HAP-1 (cell line): ENCODE measurements at regions not wholly inside any gene's neighbourhood (a gene's known extent, or its start where the extent isn't known, plus 50 kb on each side); places are given as distances from the start of the nearest gene placed in this dataset.
"Not testable (repeated sequence)": the region's sequence is repeated elsewhere in the genome, so short reads cannot be mapped to it uniquely, and the experiment has no call there.

Experiments used
- DNase-seq, 2 experiments: peaks; one replicate each; pipeline ENCODE4 v3.0.0-alpha.2; 2016 to 2020; ENCODE audit warnings: low spot score in 2 of 2
- H3K27me3 ChIP-seq: fragments of 250-450 bp; sonication (Bioruptor Pico); 2 replicates; pipeline ENCODE4 v1.5.1; 2020; ENCODE audit warnings: low read depth, mild to moderate bottlenecking, moderate library complexity
- H3K36me3 ChIP-seq: fragments of 250-450 bp; sonication (Bioruptor Pico); replicated peaks from 2 replicates; pipeline ENCODE4 v1.5.1; 2020; ENCODE audit warnings: mild to moderate bottlenecking
- H3K4me1 ChIP-seq: fragments of 250-450 bp; sonication (Bioruptor Pico); 2 replicates; pipeline ENCODE4 v1.5.1; 2020; ENCODE audit warnings: mild to moderate bottlenecking
- H3K4me3 ChIP-seq: fragments of 250-450 bp; sonication (Bioruptor Pico); 2 replicates; pipeline ENCODE4 v1.5.1; 2020; ENCODE audit warnings: mild to moderate bottlenecking, moderate library complexity
- H3K9me3 ChIP-seq: fragments of 250-450 bp; sonication (Bioruptor Pico); 2 replicates; pipeline ENCODE4 v1.5.1; 2020; ENCODE audit warnings: mild to moderate bottlenecking, moderate library complexity
- in situ Hi-C: fragments of 300-500 bp; cut with MboI; formaldehyde crosslinking; loops from 3 replicates; pipeline ENCODE4 v1.14.3; 2020; ENCODE audit warnings: low sequenced_read_pairs, inconsistent platforms, mixed read lengths

DNA sequence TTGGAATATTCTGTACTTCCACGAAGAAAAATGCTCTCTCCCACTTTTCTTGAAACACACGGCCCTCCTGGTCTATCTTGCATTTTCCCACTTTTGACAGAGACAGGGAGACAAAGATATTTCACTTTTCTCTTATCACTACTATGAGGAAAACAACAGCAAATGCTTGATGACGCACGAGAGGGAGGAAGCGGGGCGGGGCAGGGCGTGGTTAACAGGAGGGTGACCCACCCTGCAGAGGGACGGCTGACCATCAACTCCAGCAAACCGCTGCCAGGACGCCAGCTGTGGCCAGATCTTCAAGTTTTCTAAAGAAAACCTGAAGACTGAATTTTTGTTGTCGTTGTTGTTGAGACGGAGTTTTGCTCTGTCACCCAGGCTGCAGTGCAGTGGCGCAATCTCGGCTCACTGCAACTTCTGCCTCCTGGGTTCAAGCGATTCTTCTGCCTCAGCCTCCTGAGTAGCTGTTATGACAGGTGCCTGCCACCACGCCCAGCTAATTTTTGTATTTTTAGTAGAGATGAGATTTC, 63.8 kb downstream of the NSUN5 start:
- H3K4me1 ChIP-seq, DNase-seq, H3K9me3 ChIP-seq, in situ Hi-C loops, H3K36me3 ChIP-seq, H3K4me3 ChIP-seq, H3K27me3 ChIP-seq: not testable (repeated sequence)

GRCh38 chr7:73234994-73235717, 73.5 kb downstream of the NSUN5 start:
- in situ Hi-C loops, result not testable (repeated sequence)
- DNase-seq, result peak in 1 of 2 experiments; percentile 95

DNA sequence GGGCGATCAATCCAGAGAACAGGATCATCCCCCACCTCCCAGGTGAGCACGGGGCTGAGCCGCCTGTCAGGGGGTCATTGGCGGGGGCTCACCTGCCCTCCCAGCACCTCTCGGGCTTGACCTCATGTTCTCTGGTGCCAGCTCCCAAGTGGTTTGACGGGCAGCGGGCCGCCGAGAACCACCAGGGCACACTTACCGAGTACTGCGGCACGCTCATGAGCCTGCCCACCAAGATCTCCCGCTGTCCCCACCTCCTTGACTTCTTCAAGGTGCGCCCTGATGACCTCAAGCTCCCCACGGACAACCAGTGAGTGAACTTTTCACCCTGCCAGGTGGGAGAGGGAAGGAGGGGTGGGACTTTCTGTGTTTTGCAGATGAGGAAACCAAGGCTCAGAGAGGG, 82.9 kb downstream of the NSUN5 start:
- DNase-seq, H3K9me3 ChIP-seq, H3K4me3 ChIP-seq, in situ Hi-C loops, H3K4me1 ChIP-seq, H3K36me3 ChIP-seq, H3K27me3 ChIP-seq: not testable (repeated sequence)

More at GRCh38 chr7:73234994-73235717, 73.5 kb downstream of the NSUN5 start:
- H3K36me3 ChIP-seq, H3K4me3 ChIP-seq, H3K4me1 ChIP-seq, H3K27me3 ChIP-seq, H3K9me3 ChIP-seq: not testable (repeated sequence)

GRCh38 chr7:73221724-73222123, 86.9 kb downstream of the NSUN5 start:
- DNase-seq, in situ Hi-C loops, H3K27me3 ChIP-seq, H3K4me1 ChIP-seq, H3K9me3 ChIP-seq, H3K4me3 ChIP-seq, H3K36me3 ChIP-seq: not testable (repeated sequence)

DNA sequence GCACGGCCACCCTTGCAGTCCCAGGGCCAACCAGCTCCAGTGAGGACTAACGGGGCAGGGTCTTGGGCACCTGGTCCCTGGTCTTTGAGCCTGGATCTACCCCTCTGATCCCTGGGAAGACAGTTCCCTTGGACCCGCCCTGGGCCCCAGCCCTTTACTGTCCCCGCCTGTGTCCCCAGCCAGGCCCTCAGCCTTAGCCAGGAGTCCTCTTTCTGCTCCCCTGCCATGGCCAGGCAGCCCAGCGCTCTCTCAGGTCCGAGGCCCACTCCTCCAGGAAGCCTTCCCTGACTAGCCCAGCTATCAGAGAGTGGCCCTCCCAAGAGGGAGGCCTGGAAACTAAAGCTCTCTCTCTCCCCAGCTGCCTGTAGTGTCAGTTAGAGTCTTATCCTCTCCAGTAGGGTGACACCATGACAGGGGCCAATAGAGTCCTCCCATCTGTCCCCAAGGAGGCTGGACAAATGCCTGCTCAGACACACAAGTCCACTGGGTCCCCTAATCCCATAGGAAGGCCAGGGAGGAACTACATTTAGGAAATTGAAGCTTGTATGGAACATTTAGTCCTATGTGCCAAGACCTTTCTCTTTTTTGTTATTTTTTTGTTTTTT, 87.8 kb downstream of the NSUN5 start:
- H3K9me3 ChIP-seq, H3K4me3 ChIP-seq, DNase-seq, H3K4me1 ChIP-seq, in situ Hi-C loops, H3K36me3 ChIP-seq, H3K27me3 ChIP-seq: not testable (repeated sequence)

DNA sequence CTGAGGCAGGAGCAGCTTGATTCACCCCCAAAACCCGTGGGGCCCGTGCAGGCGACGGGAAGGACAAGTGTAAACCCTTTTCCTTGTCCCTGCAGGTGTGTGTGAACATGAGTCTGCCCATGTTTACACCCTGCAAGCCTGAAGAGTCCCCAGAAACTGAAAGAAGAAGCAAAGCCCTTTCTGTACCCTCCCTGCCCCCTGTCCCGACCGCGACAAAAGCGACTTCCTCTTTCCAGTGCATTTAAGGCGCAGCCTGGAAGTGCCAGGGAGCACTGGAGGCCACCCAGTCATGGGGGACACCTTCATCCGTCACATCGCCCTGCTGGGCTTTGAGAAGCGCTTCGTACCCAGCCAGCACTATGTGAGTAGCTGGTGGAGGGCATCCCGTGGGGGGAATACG, 88.3 kb downstream of the NSUN5 start:
- DNase-seq, H3K27me3 ChIP-seq, in situ Hi-C loops, H3K4me3 ChIP-seq, H3K4me1 ChIP-seq, H3K9me3 ChIP-seq, H3K36me3 ChIP-seq: not testable (repeated sequence)

GRCh38 chr7:73218802-73219201, 89.8 kb downstream of the NSUN5 start:
- in situ Hi-C loops, H3K9me3 ChIP-seq, H3K4me1 ChIP-seq: not testable (repeated sequence)

GRCh38 chr7:73216046-73216675, 92.5 kb downstream of the NSUN5 start:
- H3K4me3 ChIP-seq, H3K4me1 ChIP-seq, H3K36me3 ChIP-seq, H3K9me3 ChIP-seq, in situ Hi-C loops, H3K27me3 ChIP-seq, DNase-seq: not testable (repeated sequence)

More at GRCh38 chr7:73218802-73219201, 89.8 kb downstream of the NSUN5 start:
- H3K4me3 ChIP-seq, DNase-seq, H3K36me3 ChIP-seq, H3K27me3 ChIP-seq: not testable (repeated sequence)

DNA sequence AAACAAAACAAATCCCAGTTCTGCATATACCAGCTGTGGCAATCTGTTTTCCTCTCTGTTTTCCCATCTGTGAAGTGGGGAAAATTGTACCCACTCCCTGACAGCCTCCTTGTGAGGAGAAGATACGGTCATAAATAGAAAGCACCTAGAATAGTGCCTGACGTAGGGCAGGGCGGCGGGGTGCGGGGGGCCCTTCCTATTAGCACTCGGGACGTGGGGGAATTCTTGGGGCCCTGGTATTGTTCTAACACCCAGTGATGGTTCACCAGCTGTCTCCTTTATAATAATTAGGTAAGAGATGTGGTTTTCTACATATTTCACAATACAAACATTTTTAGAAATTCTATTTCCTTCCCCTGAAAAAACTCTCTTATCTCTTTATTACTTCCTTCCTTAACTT, 93.4 kb downstream of the NSUN5 start:
- H3K9me3 ChIP-seq, H3K4me1 ChIP-seq, H3K36me3 ChIP-seq, in situ Hi-C loops, H3K4me3 ChIP-seq, H3K27me3 ChIP-seq, DNase-seq: not testable (repeated sequence)

- H3K27me3 ChIP-seq, H3K4me1 ChIP-seq, in situ Hi-C loops, H3K4me3 ChIP-seq, H3K9me3 ChIP-seq, H3K36me3 ChIP-seq: not testable (repeated sequence)
- peak in 1 of 2 experiments; percentile 32 for DNase-seq
Measured at GRCh38 chr7:73214471-73214870, 94.2 kb downstream of the NSUN5 start.

DNA sequence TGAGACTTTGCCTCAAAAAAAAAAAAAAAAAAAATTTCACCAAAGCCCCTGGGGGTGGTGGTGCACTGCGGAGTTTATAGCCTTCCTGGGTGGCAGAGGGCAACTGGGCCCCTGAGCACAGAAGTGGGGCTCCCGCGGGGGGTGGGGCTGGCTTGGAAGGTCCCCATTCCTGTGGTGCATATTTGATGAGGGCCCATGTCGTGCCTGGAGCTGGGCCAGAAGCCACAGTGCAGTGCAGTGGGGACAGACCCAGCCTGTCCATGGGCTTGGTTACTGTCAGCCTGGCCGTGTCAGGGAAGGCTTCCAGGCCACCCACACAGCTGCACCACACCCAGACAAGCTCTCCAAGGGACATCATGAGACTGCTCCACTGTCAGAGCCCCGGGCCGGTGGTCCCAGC, 95.5 kb downstream of the NSUN5 start:
- DNase-seq, H3K36me3 ChIP-seq, in situ Hi-C loops, H3K4me3 ChIP-seq, H3K27me3 ChIP-seq, H3K4me1 ChIP-seq, H3K9me3 ChIP-seq: not testable (repeated sequence)

GRCh38 chr7:73205594-73205993, 103.0 kb downstream of the NSUN5 start:
- DNase-seq, H3K9me3 ChIP-seq, H3K4me1 ChIP-seq, H3K4me3 ChIP-seq, H3K36me3 ChIP-seq, H3K27me3 ChIP-seq, in situ Hi-C loops: not testable (repeated sequence)

DNA sequence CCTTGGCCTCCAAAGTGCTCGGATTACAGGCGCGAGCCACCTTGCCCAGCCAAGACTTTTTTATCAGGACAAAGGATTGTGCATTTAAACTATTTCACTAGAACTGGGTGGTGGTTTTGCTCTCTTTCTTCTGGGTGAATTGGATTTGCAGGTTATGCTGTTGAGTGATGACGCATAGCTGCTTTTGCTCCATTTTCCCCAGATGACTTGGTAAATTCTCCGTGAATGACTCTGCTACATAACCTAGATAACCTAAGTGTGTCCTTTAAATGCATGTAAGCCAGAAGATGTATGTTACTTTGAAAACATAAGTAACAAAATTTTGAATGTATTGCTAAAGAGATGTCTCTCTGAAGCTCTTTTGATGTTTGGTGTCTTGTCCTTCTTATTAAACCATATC, 103.7 kb downstream of the NSUN5 start:
- H3K4me3 ChIP-seq, H3K27me3 ChIP-seq, H3K9me3 ChIP-seq, H3K4me1 ChIP-seq, H3K36me3 ChIP-seq, in situ Hi-C loops: not testable (repeated sequence)
- peak in 1 of 2 experiments; percentile 20 for DNase-seq

GRCh38 chr7:73203312-73203711, 105.3 kb downstream of the NSUN5 start:
- H3K27me3 ChIP-seq, H3K4me3 ChIP-seq, in situ Hi-C loops, H3K9me3 ChIP-seq, H3K36me3 ChIP-seq, DNase-seq, H3K4me1 ChIP-seq: not testable (repeated sequence)
